HEK293 (cell line): ENCODE measurements at regions not wholly inside any gene's neighbourhood (a gene's known extent, or its start where the extent isn't known, plus 50 kb on each side); places are given as distances from the start of the nearest gene placed in this dataset.

ENCODE experiments used
- GLI2 ChIP-seq: fragments of 450-650 bp; formaldehyde crosslinking; IDR thresholded peaks from 2 replicates; pipeline ENCODE4; 2017; ENCODE audit warnings: missing biosample characterization, missing genetic modification characterization, low read depth, borderline replicate concordance
- SP2 ChIP-seq: fragments of 450-650 bp; formaldehyde crosslinking; IDR thresholded peaks from 2 replicates; pipeline ENCODE4 v1.5.1; 2016; ENCODE audit warnings: missing biosample characterization, missing genetic modification characterization
- TCF7L2 ChIP-seq: IDR thresholded peaks from 2 replicates; pipeline ENCODE4 v1.6.1; 2011; ENCODE audit warnings: low read depth, mild to moderate bottlenecking, inconsistent platforms, low read length, moderate library complexity, borderline replicate concordance
- ZBTB7A ChIP-seq: fragments of 450-650 bp; formaldehyde crosslinking; IDR thresholded peaks from 2 replicates; pipeline ENCODE4 v1.5.1; 2016; ENCODE audit warnings: low read depth, missing biosample characterization, missing genetic modification characterization
- TF ChIP-seq, protein P1 (sequence below): fragments of 450-650 bp; formaldehyde crosslinking; IDR thresholded peaks from 2 replicates; pipeline ENCODE4 v1.5.1; 2016; ENCODE audit warnings: missing biosample characterization, missing genetic modification characterization
- TF ChIP-seq, protein P2 (sequence below): fragments of 450-650 bp; formaldehyde crosslinking; IDR thresholded peaks from 2 replicates; pipeline ENCODE4 v1.5.1; 2016; ENCODE audit warnings: missing biosample characterization, missing genetic modification characterization
- TF ChIP-seq, protein P3 (sequence below): fragments of 450-650 bp; formaldehyde crosslinking; IDR thresholded peaks from 2 replicates; pipeline ENCODE4 v1.5.1; 2016; ENCODE audit warnings: missing biosample characterization, missing genetic modification characterization
- TF ChIP-seq, protein P4 (sequence below): fragments of 450-650 bp; formaldehyde crosslinking; IDR thresholded peaks from 2 replicates; pipeline ENCODE4 v1.5.1; 2016; ENCODE audit warnings: missing biosample characterization, missing genetic modification characterization

DNA sequence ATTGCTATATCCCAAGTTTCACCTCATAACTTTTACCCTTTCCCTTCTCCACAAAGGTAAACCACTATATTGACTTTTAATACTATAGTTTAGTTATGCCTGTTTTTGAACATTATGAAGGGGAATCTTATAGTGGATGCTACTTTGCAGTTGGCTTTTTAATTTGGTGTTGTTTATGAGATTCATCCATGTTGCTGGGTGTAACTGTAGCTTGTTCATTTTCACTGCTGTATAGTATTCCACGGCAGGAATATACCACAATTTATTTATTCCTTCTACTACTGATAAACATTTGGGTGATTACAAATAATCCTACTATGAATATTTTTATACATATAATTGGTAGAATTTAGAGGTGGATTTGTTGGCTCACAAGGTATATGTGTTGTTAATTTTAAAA lies 88.4 kb upstream of the NALF2 start:
- TF ChIP-seq, protein P1, sequence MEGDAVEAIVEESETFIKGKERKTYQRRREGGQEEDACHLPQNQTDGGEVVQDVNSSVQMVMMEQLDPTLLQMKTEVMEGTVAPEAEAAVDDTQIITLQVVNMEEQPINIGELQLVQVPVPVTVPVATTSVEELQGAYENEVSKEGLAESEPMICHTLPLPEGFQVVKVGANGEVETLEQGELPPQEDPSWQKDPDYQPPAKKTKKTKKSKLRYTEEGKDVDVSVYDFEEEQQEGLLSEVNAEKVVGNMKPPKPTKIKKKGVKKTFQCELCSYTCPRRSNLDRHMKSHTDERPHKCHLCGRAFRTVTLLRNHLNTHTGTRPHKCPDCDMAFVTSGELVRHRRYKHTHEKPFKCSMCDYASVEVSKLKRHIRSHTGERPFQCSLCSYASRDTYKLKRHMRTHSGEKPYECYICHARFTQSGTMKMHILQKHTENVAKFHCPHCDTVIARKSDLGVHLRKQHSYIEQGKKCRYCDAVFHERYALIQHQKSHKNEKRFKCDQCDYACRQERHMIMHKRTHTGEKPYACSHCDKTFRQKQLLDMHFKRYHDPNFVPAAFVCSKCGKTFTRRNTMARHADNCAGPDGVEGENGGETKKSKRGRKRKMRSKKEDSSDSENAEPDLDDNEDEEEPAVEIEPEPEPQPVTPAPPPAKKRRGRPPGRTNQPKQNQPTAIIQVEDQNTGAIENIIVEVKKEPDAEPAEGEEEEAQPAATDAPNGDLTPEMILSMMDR = no peak
- TF ChIP-seq, protein P2, sequence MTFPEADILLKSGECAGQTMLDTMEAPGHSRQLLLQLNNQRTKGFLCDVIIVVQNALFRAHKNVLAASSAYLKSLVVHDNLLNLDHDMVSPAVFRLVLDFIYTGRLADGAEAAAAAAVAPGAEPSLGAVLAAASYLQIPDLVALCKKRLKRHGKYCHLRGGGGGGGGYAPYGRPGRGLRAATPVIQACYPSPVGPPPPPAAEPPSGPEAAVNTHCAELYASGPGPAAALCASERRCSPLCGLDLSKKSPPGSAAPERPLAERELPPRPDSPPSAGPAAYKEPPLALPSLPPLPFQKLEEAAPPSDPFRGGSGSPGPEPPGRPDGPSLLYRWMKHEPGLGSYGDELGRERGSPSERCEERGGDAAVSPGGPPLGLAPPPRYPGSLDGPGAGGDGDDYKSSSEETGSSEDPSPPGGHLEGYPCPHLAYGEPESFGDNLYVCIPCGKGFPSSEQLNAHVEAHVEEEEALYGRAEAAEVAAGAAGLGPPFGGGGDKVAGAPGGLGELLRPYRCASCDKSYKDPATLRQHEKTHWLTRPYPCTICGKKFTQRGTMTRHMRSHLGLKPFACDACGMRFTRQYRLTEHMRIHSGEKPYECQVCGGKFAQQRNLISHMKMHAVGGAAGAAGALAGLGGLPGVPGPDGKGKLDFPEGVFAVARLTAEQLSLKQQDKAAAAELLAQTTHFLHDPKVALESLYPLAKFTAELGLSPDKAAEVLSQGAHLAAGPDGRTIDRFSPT (tag by site-specific recombination) = no peak
- TF ChIP-seq, protein P3, sequence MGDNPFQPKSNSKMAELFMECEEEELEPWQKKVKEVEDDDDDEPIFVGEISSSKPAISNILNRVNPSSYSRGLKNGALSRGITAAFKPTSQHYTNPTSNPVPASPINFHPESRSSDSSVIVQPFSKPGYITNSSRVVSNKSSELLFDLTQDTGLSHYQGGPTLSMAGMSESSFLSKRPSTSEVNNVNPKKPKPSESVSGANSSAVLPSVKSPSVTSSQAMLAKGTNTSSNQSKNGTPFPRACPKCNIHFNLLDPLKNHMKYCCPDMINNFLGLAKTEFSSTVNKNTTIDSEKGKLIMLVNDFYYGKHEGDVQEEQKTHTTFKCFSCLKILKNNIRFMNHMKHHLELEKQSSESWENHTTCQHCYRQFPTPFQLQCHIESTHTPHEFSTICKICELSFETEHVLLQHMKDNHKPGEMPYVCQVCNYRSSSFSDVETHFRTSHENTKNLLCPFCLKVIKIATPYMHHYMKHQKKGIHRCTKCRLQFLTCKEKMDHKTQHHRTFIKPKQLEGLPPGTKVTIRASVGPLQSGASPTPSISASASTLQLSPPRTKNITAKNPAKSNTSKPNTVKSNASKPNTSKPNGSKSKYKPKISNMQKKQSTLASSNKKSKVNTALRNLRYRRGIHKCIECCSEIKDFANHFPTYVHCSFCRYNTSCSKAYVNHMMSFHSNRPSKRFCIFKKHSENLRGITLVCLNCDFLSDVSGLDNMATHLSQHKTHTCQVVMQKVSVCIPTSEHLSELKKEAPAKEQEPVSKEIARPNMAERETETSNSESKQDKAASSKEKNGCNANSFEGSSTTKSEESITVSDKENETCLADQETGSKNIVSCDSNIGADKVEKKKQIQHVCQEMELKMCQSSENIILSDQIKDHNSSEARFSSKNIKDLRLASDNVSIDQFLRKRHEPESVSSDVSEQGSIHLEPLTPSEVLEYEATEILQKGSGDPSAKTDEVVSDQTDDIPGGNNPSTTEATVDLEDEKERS (tag by site-specific recombination) = 0 out of 2 replicates have a peak, but pooled peaks have one; percentile 13
- TF ChIP-seq TCF7L2 (no peak), ZBTB7A (tag by site-specific recombination) (no peak), SP2 (tag by site-specific recombination) (no peak), GLI2 (no peak)
- TF ChIP-seq, protein P4, sequence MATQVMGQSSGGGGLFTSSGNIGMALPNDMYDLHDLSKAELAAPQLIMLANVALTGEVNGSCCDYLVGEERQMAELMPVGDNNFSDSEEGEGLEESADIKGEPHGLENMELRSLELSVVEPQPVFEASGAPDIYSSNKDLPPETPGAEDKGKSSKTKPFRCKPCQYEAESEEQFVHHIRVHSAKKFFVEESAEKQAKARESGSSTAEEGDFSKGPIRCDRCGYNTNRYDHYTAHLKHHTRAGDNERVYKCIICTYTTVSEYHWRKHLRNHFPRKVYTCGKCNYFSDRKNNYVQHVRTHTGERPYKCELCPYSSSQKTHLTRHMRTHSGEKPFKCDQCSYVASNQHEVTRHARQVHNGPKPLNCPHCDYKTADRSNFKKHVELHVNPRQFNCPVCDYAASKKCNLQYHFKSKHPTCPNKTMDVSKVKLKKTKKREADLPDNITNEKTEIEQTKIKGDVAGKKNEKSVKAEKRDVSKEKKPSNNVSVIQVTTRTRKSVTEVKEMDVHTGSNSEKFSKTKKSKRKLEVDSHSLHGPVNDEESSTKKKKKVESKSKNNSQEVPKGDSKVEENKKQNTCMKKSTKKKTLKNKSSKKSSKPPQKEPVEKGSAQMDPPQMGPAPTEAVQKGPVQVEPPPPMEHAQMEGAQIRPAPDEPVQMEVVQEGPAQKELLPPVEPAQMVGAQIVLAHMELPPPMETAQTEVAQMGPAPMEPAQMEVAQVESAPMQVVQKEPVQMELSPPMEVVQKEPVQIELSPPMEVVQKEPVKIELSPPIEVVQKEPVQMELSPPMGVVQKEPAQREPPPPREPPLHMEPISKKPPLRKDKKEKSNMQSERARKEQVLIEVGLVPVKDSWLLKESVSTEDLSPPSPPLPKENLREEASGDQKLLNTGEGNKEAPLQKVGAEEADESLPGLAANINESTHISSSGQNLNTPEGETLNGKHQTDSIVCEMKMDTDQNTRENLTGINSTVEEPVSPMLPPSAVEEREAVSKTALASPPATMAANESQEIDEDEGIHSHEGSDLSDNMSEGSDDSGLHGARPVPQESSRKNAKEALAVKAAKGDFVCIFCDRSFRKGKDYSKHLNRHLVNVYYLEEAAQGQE (tag by site-specific recombination) = no peak
